ENCODE measurements at regions not wholly inside any gene's neighbourhood (a gene's known extent, or its start where the extent isn't known, plus 50 kb on each side); places are given as distances from the start of the nearest gene placed in this dataset.

DNA sequence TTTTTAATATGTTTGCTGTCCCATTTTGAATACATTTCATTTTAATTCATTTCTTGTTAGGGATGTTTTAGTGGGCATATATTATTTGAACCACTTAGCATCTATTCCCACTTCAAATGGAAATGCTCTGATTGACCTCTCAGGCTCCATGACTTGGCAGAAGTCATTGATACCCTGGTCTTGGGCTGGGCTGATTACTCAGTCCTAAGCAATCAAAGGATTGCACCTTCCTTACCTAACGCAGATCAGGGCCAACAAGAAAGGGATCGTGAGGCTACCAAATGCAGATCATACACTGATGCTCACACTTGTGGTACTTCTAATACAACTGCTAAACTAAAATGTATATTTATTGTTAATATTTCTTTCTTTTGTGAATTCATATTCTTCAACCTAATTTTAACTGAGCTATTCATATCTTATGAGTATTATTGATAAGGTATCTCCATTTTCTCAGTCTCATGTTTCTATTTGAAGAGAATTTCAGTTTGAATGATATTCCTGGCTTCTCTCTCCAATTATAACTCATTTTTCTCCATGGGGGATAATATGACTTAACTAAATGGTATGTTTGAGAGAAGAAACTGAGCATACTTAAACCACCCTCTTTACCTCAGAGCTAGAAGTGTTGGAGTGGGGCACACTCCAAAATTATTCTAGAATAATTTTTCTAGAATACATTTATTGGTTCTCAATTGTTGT is 615.5 kb upstream of the ADAMTS5 start (continued):
- TF ChIP-seq EZH2 (IDR thresholded peaks at IDR 0.05; ENCODE audit: borderline replicate concordance, low read depth, low read length) (no peak), ETV6 (IDR thresholded peaks at IDR 0.05; ENCODE audit: borderline replicate concordance in 1 of 2, low read depth in 2 of 2, low read length in 1 of 2) (no peak), ETV6 (CRISPR knock-in tag; IDR thresholded peaks at IDR 0.05; ENCODE audit: borderline replicate concordance) (no peak)
- TF ChIP-seq, protein P1, sequence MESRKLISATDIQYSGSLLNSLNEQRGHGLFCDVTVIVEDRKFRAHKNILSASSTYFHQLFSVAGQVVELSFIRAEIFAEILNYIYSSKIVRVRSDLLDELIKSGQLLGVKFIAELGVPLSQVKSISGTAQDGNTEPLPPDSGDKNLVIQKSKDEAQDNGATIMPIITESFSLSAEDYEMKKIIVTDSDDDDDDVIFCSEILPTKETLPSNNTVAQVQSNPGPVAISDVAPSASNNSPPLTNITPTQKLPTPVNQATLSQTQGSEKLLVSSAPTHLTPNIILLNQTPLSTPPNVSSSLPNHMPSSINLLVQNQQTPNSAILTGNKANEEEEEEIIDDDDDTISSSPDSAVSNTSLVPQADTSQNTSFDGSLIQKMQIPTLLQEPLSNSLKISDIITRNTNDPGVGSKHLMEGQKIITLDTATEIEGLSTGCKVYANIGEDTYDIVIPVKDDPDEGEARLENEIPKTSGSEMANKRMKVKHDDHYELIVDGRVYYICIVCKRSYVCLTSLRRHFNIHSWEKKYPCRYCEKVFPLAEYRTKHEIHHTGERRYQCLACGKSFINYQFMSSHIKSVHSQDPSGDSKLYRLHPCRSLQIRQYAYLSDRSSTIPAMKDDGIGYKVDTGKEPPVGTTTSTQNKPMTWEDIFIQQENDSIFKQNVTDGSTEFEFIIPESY (CRISPR knock-in tag; IDR thresholded peaks at IDR 0.05), result no peak

DNA sequence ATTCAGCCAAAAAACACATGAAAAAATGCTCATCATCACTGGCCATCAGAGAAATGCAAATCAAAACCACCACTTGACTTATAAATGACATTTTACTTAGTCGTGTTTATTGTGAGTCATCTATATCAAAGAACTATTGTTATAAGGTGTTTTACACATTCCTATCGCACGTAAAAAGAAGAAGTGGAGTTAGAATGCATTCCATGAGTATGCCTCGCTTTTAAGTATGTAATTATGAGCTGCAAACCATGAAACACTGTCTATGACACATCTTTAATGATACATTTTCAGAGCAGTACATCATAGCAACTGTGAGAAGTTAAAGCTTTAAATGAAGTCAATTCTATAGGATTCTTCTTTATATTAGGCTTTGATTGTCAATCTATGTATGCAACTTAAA is 614.3 kb upstream of the ADAMTS5 start:
- no TSS peak for BruUV-seq (replicated peaks)
- in situ Hi-C loops (cut with MboI), result no loop called here
- TF ChIP-seq SMAD4 (CRISPR knock-in tag; conservative IDR thresholded peaks at IDR 0.05) (no peak), FUS (optimal IDR thresholded peaks at IDR 0.05; ENCODE audit: low read depth, low read length) (no peak), BCL6 (CRISPR knock-in tag; IDR thresholded peaks at IDR 0.05) (no peak), BHLHE40 (IDR thresholded peaks at IDR 0.05; ENCODE audit: low read length) (no peak), CBX2 (IDR thresholded peaks at IDR 0.05; ENCODE audit: insufficient read depth, low read length, poor library complexity, severe bottlenecking) (no peak), RAD21 (CRISPR knock-in tag; conservative IDR thresholded peaks at IDR 0.05 in 1 of 2, IDR thresholded peaks at IDR 0.05 in 1 of 2) (no peak)
- TF ChIP-seq, protein P2, sequence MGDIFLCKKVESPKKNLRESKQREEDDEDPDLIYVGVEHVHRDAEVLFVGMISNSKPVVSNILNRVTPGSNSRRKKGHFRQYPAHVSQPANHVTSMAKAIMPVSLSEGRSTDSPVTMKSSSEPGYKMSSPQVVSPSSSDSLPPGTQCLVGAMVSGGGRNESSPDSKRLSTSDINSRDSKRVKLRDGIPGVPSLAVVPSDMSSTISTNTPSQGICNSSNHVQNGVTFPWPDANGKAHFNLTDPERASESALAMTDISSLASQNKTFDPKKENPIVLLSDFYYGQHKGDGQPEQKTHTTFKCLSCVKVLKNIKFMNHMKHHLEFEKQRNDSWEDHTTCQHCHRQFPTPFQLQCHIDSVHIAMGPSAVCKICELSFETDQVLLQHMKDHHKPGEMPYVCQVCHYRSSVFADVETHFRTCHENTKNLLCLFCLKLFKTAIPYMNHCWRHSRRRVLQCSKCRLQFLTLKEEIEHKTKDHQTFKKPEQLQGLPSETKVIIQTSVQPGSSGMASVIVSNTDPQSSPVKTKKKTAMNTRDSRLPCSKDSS (IDR thresholded peaks at IDR 0.05; ENCODE audit: low read depth, partially characterized antibody), result no peak

More for the DNA sequence above, 614.3 kb upstream of the ADAMTS5 start:
- CTCF ChIA-PET (ENCODE audit: low intra/inter-chr PET ratio), result no interaction called here
- Histone ChIP-seq H3K79me2 (ENCODE audit: control insufficient read depth, insufficient read depth, low read length) (no peaks in the 10 kb centered on the region), H3K4me3 (no peak overlapping the region), H3K27me3 (ENCODE audit: control insufficient read depth in 2 of 2, insufficient read depth in 2 of 2, low read length in 2 of 2) (no peaks in the 10 kb centered on the region), H4K20me1 (replicated peaks; ENCODE audit: control insufficient read depth, insufficient read depth, low read length) (no peaks in the 10 kb centered on the region), H3K9me3 (replicated peaks; ENCODE audit: control insufficient read depth, insufficient read depth, low read depth, low read length) (peaks cover 2% of the 10 kb centered on the region; the same call in 1 of the 2 replicates), H3K27ac (ENCODE audit: extremely low read depth, low read depth, low read length) (no peak overlapping the region), H3K36me3 (ENCODE audit: control insufficient read depth, insufficient read depth, low read length) (no peaks in the 10 kb centered on the region), H2AFZ (ENCODE audit: low read depth, low read length) (no peak overlapping the region), H3K4me2 (ENCODE audit: insufficient read depth, low read length) (no peak overlapping the region), H3K4me1 (replicated peaks in 1 of 2; ENCODE audit: control insufficient read depth in 2 of 2, insufficient read depth in 2 of 2, low read length in 2 of 2) (no peaks in the 10 kb centered on the region), H3K9ac (ENCODE audit: insufficient read depth in 1 of 2, low read depth in 2 of 2, low read length in 2 of 2) (no peak overlapping the region), H3K9me1 (ENCODE audit: control insufficient read depth, insufficient read depth, low read length) (no peaks in the 10 kb centered on the region)
- ATAC-seq (no peak), FAIRE-seq (no peak), DNase-seq (ENCODE audit: extremely low read depth in 1 of 4, low spot score in 3 of 4) (no peak)
- intact Hi-C loops (cut with micrococcal nuclease), result no loop called here
- POLR2A ChIA-PET, result no interaction called here
- WGBS (ENCODE audit: insufficient coverage, low coverage, missing lambda C conversion rate), result 0% methylated on average over 4 of the region's 4 CpGs
